AG09319 (cell line): ENCODE measurements at regions not wholly inside any gene's neighbourhood (a gene's known extent, or its start where the extent isn't known, plus 50 kb on each side); places are given as distances from the start of the nearest gene placed in this dataset.

Experiments
- DNase-seq: peaks from one replicate; pipeline ENCODE4 v3.0.0-alpha.2; 2010; ENCODE audit warnings: low read depth; ENCODE audit errors: extremely low read depth
- CTCF ChIP-seq: IDR thresholded peaks from 2 replicates; pipeline ENCODE4 v1.5.1; 2011; ENCODE audit warnings: low read depth, mild to moderate bottlenecking, inconsistent platforms, low read length, moderate library complexity

GRCh38 chr20:52746770-52747169, 225.4 kb upstream of the TSHZ2 start:
- no peak for TF ChIP-seq CTCF
- DNase-seq = no peak

GRCh38 chr20:52746190-52746589, 226.0 kb upstream of the TSHZ2 start:
- DNase-seq = no peak
- no peak for TF ChIP-seq CTCF

GRCh38 chr20:52744441-52744840, 227.7 kb upstream of the TSHZ2 start:
- no peak for DNase-seq
- no peak for TF ChIP-seq CTCF

- no peak for DNase-seq
- TF ChIP-seq CTCF = no peak
These were observed 234.1 kb upstream of the TSHZ2 start for GRCh38 chr20:52738081-52738480.

- TF ChIP-seq CTCF = no peak
- no peak for DNase-seq
These were observed 235.7 kb upstream of the TSHZ2 start for GRCh38 chr20:52736507-52736906.

- DNase-seq = no peak
- no peak for TF ChIP-seq CTCF
These were observed 241.1 kb upstream of the TSHZ2 start for GRCh38 chr20:52731093-52731492.

GRCh38 chr20:52727740-52728456, 244.3 kb upstream of the TSHZ2 start:
- DNase-seq = no peak
- TF ChIP-seq CTCF = no peak
